Thyroid gland (tissue), 4 donors: ENCODE measurements at regions not wholly inside any gene's neighbourhood (a gene's known extent, or its start where the extent isn't known, plus 50 kb on each side); places are given as distances from the start of the nearest gene placed in this dataset.

Source experiments
- DNase-seq, 2 donors: peaks; one replicate each; pipeline ENCODE4 v3.0.0-alpha.2; 2019
- H3K27ac ChIP-seq, 3 donors: fragments of 200-600 bp; sonication (generic); 1 replicate in 2 of 3; 2 replicates in 1 of 3; pipeline ENCODE4 v1.5.1; 2016 to 2019; ENCODE audit warnings: mild to moderate bottlenecking in 1 of 3, moderate library complexity in 1 of 3
- H3K27me3 ChIP-seq: fragments of 200-600 bp; sonication (generic); one replicate; pipeline ENCODE4 v1.5.1; 2019
- H3K36me3 ChIP-seq, 2 donors: fragments of 200-600 bp; sonication (generic); one replicate each; pipeline ENCODE4 v1.5.1; 2016 to 2019
- H3K4me1 ChIP-seq, 2 donors: fragments of 200-600 bp; sonication (generic); one replicate each; pipeline ENCODE4 v1.5.1; 2017 to 2019
- H3K4me3 ChIP-seq, 3 donors: fragments of 200-600 bp; sonication (generic); replicated peaks in 1 of 3; 1 replicate in 2 of 3; 2 replicates in 1 of 3; pipeline ENCODE4 v1.5.1; 2016; ENCODE audit warnings: mild to moderate bottlenecking in 1 of 3
- H3K9me3 ChIP-seq: fragments of 200-600 bp; sonication (generic); one replicate; pipeline ENCODE4 v1.5.1; 2017
- CTCF ChIP-seq, 6 experiments: fragments of 200-600 bp in 3 of 6; fragments of 450-650 bp in 3 of 6; sonication (generic) in 3 of 6; IDR thresholded peaks; one replicate each; pipeline ENCODE4 v1.5.1; 2016 to 2019; ENCODE audit warnings: antibody characterized with exemption in 6 of 6, mild to moderate bottlenecking in 2 of 6, inconsistent platforms in 1 of 6, moderate library complexity in 1 of 6
- POLR2A ChIP-seq, 2 donors: fragments of 450-650 bp; IDR thresholded peaks; one replicate each; pipeline ENCODE4 v1.6.1; 2017; ENCODE audit warnings: antibody characterized with exemption in 2 of 2, mild to moderate bottlenecking in 2 of 2, moderate library complexity in 1 of 2
- WGBS, 2 donors: methylation state at CpG; one replicate each; pipeline ENCODE4 v1.1.5; 2017; 5-methylcytosine and 5-hydroxymethylcytosine counted together
- intact Hi-C: fragments of 100-400 bp; cut with DNase I; formaldehyde crosslinking; loops from one replicate; pipeline ENCODE4 v1.15.1; 2023

- Histone ChIP-seq H3K4me3 (no peak overlapping the region), H3K9me3 (no peaks in the 10 kb centered on the region), H3K27ac (no peak overlapping the region), H3K4me1 (no peaks in the 10 kb centered on the region), H3K27me3 (no peaks in the 10 kb centered on the region), H3K36me3 (no peaks in the 10 kb centered on the region)
- DNase-seq, result no peak
- 91 to 93% methylated on average over 6 of the region's 6 CpGs for WGBS, 2 donors
- TF ChIP-seq POLR2A (IDR thresholded peaks at IDR 0.05), result no peak
- TF ChIP-seq CTCF (IDR thresholded peaks at IDR 0.05), result no peak
- intact Hi-C loops, result no loop called here
Observed at GRCh38 chr2:104598636-104599035, 255.3 kb upstream of the POU3F3 start.

GRCh38 chr2:104599787-104600510 lies 254.0 kb upstream of the POU3F3 start:
- Histone ChIP-seq H3K9me3 (no peaks in the 10 kb centered on the region), H3K4me1 (no peaks in the 10 kb centered on the region), H3K27me3 (no peaks in the 10 kb centered on the region), H3K36me3 (no peaks in the 10 kb centered on the region), H3K4me3 (no peak overlapping the region), H3K27ac (no peak overlapping the region)
- DNase-seq, result no peak
- WGBS, 2 donors, result 86 to 98% methylated on average over 2 of the region's 2 CpGs
- TF ChIP-seq CTCF (IDR thresholded peaks at IDR 0.05) (no peak), POLR2A (IDR thresholded peaks at IDR 0.05) (no peak)
- intact Hi-C loops, result no loop called here

GRCh38 chr2:104606056-104606455 lies 247.9 kb upstream of the POU3F3 start:
- no peak for DNase-seq
- Histone ChIP-seq H3K27me3 (no peaks in the 10 kb centered on the region), H3K4me3 (no peak overlapping the region), H3K9me3 (no peaks in the 10 kb centered on the region), H3K36me3 (no peaks in the 10 kb centered on the region), H3K4me1 (no peaks in the 10 kb centered on the region), H3K27ac (no peak overlapping the region)
- 70 to 88% methylated on average over 1 of the region's 1 CpG for WGBS, 2 donors
- intact Hi-C loops, result no loop called here
- TF ChIP-seq POLR2A (IDR thresholded peaks at IDR 0.05) (no peak), CTCF (IDR thresholded peaks at IDR 0.05) (no peak)

- intact Hi-C loops, result no loop called here
- no peak for TF ChIP-seq POLR2A (IDR thresholded peaks at IDR 0.05)
- TF ChIP-seq CTCF (IDR thresholded peaks at IDR 0.05), result no peak
- no peak for DNase-seq
Observed at GRCh38 chr2:104616856-104617255, 237.1 kb upstream of the POU3F3 start.

GRCh38 chr2:104620801-104621200 lies 233.1 kb upstream of the POU3F3 start:
- DNase-seq, result no peak
- Histone ChIP-seq H3K4me1 (no peaks in the 10 kb centered on the region), H3K27ac (no peak overlapping the region), H3K9me3 (no peaks in the 10 kb centered on the region), H3K36me3 (no peaks in the 10 kb centered on the region), H3K27me3 (no peaks in the 10 kb centered on the region), H3K4me3 (no peak overlapping the region)
- WGBS, 2 donors, result 75 to 84% methylated on average over 7 of the region's 7 CpGs
- no peak for TF ChIP-seq POLR2A (IDR thresholded peaks at IDR 0.05)
- TF ChIP-seq CTCF (IDR thresholded peaks at IDR 0.05), result no peak
- intact Hi-C loops, result no loop called here

More at GRCh38 chr2:104616856-104617255, 237.1 kb upstream of the POU3F3 start:
- Histone ChIP-seq H3K4me3 (no peak overlapping the region), H3K27me3 (no peaks in the 10 kb centered on the region), H3K27ac (no peak overlapping the region), H3K36me3 (no peaks in the 10 kb centered on the region), H3K9me3 (no peaks in the 10 kb centered on the region), H3K4me1 (no peaks in the 10 kb centered on the region)
- WGBS, 2 donors, result 90 to 91% methylated on average over 3 of the region's 3 CpGs
